AG04450 (cell line): ENCODE measurements at regions not wholly inside any gene's neighbourhood (a gene's known extent, or its start where the extent isn't known, plus 50 kb on each side); places are given as distances from the start of the nearest gene placed in this dataset.

Source experiments
- CTCF ChIA-PET: fragments of 300-600, 350-600 bp; formaldehyde crosslinking; extraction: SDS; loops from one replicate; lab custom pipeline; 2022; ENCODE audit warnings: antibody characterized with exemption, inconsistent platforms; lab: Charles Lee
- POLR2A ChIA-PET: fragments of 350-600 bp; formaldehyde crosslinking; extraction: SDS; loops from one replicate; lab custom pipeline; 2021; ENCODE audit warnings: antibody characterized with exemption, inconsistent platforms; lab: Yijun Ruan, JAX
- DNase-seq: peaks from one replicate; pipeline ENCODE4 v3.0.0-alpha.2; 2011; ENCODE audit warnings: low read depth, low spot score
- H3K27ac ChIP-seq: one replicate; pipeline ENCODE4 v1.5.1; 2012; ENCODE audit warnings: low read depth, low read length, control low read depth
- H3K27me3 ChIP-seq: one replicate; pipeline ENCODE4 v1.6.0; 2012; ENCODE audit warnings: low read length; ENCODE audit not compliant: control insufficient read depth, insufficient read depth
- H3K4me3 ChIP-seq: 2 replicates; pipeline ENCODE4 v1.5.1; 2011; ENCODE audit warnings: mild to moderate bottlenecking, low read depth, low read length, control low read depth
- H3K9me3 ChIP-seq: 2 replicates; pipeline ENCODE4 v1.5.1; 2012; ENCODE audit warnings: low read length; ENCODE audit not compliant: control insufficient read depth, insufficient read depth
- CTCF ChIP-seq: IDR thresholded peaks from 2 replicates; pipeline ENCODE4 v1.5.1; 2011; ENCODE audit warnings: low read depth, low read length, control low read depth, inconsistent platforms

GRCh38 chr3:87468938-87469337 is 192.6 kb upstream of the POU1F1 start:
- H3K27me3 ChIP-seq, result no peaks in the 10 kb centered on the region
- POLR2A ChIA-PET, result no interaction called here
- no peak for DNase-seq
- TF ChIP-seq CTCF, result no peak
- peaks cover under 1% of the 10 kb centered on the region for H3K9me3 ChIP-seq
- H3K27ac ChIP-seq, result no peak overlapping the region
- H3K4me3 ChIP-seq, result no peak overlapping the region
- CTCF ChIA-PET, result no interaction called here

GRCh38 chr3:87468235-87468634 is 191.9 kb upstream of the POU1F1 start:
- H3K4me3 ChIP-seq, result no peak overlapping the region
- no peak for TF ChIP-seq CTCF
- no peaks in the 10 kb centered on the region; the same call in 1 of the 2 replicates for H3K9me3 ChIP-seq
- no peak for DNase-seq
- CTCF ChIA-PET, result no interaction called here
- no peak overlapping the region for H3K27ac ChIP-seq
- POLR2A ChIA-PET, result no interaction called here
- H3K27me3 ChIP-seq, result no peaks in the 10 kb centered on the region

GRCh38 chr3:87462228-87462627 is 185.8 kb upstream of the POU1F1 start:
- ChIA-PET POLR2A (no interaction called here), CTCF (interaction anchor here (1.0 kb wide), 1 partner anchor 111 kb away, joined by 3 read pairs; no protein-coding TSS in a partner anchor)
- H3K27me3 ChIP-seq, result no peaks in the 10 kb centered on the region
- no peak for TF ChIP-seq CTCF
- no peaks in the 10 kb centered on the region; the same call in none of the 2 replicates for H3K9me3 ChIP-seq
- no peak overlapping the region for H3K4me3 ChIP-seq
- DNase-seq, result no peak
- no peak overlapping the region for H3K27ac ChIP-seq

GRCh38 chr3:87461443-87461842 is 185.1 kb upstream of the POU1F1 start:
- Histone ChIP-seq H3K4me3 (no peak overlapping the region), H3K27me3 (no peaks in the 10 kb centered on the region), H3K27ac (no peak overlapping the region), H3K9me3 (no peaks in the 10 kb centered on the region; the same call in none of the 2 replicates)
- CTCF ChIA-PET, result no interaction called here
- POLR2A ChIA-PET, result no interaction called here
- no peak for TF ChIP-seq CTCF
- DNase-seq, result no peak

- no peaks in the 10 kb centered on the region; the same call in none of the 2 replicates for H3K9me3 ChIP-seq
- no peak for DNase-seq
Measured at GRCh38 chr3:87461036-87461435, 184.7 kb upstream of the POU1F1 start.

More at GRCh38 chr3:87461036-87461435, 184.7 kb upstream of the POU1F1 start:
- H3K27me3 ChIP-seq, result no peaks in the 10 kb centered on the region
- H3K27ac ChIP-seq, result no peak overlapping the region
- CTCF ChIA-PET, result no interaction called here
- POLR2A ChIA-PET, result no interaction called here
- H3K4me3 ChIP-seq, result no peak overlapping the region
- no peak for TF ChIP-seq CTCF
